ENCODE measurements at regions not wholly inside any gene's neighbourhood (a gene's known extent, or its start where the extent isn't known, plus 50 kb on each side); places are given as distances from the start of the nearest gene placed in this dataset.

- peak; percentile 58 for DNase-seq
Observed at GRCh38 chr9:36458430-36458915, 58.4 kb upstream of the RNF38 start.

- DNase-seq, result peak; percentile 29
Observed at GRCh38 chr9:36457836-36458429, 57.9 kb upstream of the RNF38 start.

GRCh38 chr9:36456480-36457065, 56.5 kb upstream of the RNF38 start:
- DNase-seq, result peak; percentile 77

GRCh38 chr9:36451949-36452348, 51.9 kb upstream of the RNF38 start:
- DNase-seq, result no peak

GRCh38 chr9:36450110-36450732, 50.2 kb upstream of the RNF38 start:
- DNase-seq, result peak; percentile 83
